Activated CD4-positive, CD25-positive, alpha-beta regulatory T cell treated with anti-CD3 and anti-CD28 coated beads, Interleukin-2, amount 50 U/mL, for 72 hours (primary cell): ENCODE measurements at regions not wholly inside any gene's neighbourhood (a gene's known extent, or its start where the extent isn't known, plus 50 kb on each side); places are given as distances from the start of the nearest gene placed in this dataset.
A peak's percentile ranks its signal among the peaks of the same experiment; 100 is the strongest.

Source experiments
- DNase-seq: peaks from one replicate; pipeline ENCODE4 v3.0.0; 2021

DNA sequence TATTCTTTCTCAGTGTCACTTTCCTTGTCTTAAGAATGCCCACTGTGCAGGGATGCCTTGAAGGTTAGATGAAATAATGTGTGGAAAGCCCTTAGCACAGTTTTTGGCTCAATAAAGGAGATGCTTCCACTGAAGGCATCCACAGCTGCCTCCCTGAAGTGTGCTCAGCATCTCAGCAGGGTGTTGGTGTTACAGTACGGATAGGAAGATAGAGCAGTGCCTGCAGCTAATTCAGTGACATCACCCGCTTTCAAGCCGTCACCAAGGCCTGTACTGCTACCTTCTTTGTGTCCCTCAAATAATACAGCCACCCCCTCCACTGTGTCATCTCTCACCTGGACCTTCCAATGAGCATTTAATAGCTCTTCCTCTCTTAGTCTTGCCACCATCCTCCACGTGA lies 59.0 kb downstream of the NDUFS5 start:
- no peak for DNase-seq

DNA sequence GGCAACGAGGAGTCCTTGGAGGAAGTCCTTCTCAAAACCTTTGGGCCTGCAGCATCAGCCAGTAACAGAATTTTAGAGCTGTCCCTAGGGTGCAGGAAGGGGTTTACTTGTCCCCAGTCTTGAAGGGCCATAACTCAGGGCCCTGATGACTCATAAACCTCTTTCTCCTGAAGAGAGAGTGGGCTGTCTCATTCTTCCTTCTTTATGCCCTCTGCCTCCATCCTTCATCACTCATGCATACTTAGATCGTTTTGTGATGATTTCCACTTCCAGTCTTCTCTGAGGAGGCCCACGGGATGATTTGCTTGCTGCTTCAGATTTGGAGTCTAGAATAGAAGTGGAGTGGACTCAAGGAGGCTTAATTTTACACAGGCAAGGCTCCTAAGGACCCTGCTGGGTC lies 60.2 kb downstream of the NDUFS5 start:
- no peak for DNase-seq

DNA sequence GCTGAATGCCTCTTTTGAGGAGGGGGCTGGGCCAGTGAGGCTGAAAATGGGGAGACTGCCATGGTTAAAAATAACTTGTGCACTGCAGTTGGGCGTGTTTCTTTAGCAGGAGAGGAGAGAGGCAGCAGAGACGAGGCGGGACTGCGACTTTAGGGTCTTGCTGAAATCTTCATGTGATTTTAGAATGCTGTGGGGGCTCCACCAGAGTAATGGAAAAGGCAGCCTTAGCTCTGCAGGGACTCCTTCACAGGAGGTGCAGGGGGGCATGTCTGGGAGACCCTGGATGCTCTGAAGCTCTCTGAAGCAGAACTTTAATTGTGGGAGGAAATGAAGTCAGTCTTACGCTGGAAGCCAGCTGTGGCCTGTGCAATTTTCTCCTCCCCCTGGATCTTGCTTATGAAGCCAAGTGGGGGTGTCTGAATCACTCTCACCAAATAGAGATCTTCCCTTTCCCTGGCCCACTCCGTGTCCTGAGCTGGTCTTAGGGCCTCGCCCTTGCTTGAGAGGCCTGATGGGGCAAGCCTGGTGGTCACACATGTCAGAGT lies 60.8 kb downstream of the NDUFS5 start:
- no peak for DNase-seq

DNA sequence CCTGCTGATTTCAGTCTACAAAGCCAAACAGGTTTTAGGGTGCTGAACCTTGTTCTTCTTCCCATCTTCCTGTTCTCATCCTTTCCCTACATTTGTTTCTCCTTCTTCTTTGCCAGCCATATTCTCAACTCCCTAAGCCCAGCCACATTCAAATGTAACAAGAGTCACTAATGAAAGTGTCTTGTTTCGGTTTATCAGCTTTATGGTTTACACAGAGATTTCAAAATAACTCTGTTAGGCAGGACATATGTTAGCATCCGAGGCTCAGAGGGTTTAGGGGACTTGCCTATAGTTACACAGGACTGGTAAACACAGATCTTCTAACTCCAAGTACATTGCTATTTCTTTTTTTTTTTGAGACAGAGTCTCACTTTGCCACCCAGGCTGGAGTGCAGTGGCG lies 61.3 kb downstream of the NDUFS5 start:
- DNase-seq: no peak

DNA sequence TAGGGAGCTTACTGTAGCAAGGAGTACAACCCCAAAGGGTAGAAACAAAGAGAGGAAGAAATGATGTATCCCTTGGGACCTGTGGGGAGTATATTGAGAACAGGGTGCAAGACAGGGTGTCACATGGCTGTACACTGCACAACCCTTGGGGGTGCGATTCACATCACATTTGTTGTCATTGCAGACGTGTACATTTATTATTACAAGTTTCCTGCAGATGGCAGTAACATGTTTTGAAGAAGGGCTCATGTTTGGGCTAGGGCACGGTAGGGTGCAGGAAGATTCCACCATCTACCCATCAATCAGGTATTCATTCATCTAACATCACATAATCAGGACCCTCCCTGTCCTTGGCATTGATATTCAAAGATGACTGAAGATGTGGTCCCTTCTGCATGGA lies 62.5 kb downstream of the NDUFS5 start:
- DNase-seq: no peak

DNA sequence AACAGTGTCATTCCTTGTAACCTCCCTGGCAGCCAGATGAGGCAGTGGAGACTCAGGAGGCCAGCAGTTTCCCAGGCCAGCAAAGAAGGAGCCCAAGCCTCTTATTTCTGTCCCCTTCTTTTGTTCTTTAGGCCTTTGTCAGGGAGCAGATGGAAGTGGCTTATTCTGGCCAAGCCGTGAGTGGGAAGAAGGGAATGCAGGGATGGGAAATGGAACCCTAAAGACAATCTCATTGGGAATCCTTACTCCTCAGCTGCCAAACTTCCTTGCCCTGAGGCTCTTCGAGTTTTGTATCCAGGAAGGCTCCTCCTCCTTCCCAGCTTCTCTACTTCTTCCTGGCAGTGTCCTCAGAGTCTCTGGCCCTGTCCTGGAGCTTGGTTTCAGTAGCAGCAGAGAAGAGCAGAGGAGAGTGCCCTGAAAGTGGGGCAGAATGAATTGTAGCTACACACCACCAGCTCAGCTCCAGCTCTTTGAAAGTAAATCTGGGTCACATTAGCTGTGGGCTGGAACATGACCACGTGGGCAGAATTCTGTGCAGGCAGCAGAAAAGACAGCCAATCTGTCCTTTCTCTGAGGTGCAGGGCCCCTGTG lies 63.9 kb downstream of the NDUFS5 start:
- DNase-seq: no peak

DNA sequence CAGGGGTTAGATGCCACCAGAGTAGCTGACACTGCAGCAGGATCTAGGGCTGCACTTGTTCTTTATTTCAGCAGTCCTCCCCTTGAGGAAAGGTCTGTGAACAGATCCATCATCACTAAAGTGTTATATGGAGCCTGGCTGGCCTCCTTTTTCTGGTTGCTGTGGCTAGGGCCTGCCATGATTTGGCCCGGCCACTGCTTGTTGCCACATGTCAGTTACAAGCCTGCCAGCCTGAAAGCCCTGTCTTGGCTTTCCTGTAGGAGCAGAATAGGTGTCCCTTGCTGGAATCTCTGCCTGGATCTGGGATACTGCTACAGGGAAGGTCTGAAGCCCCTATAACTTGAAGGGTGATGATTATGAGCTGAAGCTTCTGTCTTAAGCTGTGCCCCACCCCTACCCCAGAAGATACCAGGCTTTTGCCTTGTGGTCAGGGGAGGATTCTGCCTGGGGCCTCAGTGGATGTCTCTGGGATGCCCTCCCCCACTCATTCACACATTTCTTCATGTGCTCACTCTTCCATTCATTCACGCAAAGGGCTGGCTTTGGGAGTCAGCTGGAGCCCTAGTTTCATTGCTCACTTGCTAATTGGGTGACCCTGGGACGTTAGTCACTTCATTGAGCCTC lies 64.7 kb downstream of the NDUFS5 start:
- DNase-seq: no peak

DNA sequence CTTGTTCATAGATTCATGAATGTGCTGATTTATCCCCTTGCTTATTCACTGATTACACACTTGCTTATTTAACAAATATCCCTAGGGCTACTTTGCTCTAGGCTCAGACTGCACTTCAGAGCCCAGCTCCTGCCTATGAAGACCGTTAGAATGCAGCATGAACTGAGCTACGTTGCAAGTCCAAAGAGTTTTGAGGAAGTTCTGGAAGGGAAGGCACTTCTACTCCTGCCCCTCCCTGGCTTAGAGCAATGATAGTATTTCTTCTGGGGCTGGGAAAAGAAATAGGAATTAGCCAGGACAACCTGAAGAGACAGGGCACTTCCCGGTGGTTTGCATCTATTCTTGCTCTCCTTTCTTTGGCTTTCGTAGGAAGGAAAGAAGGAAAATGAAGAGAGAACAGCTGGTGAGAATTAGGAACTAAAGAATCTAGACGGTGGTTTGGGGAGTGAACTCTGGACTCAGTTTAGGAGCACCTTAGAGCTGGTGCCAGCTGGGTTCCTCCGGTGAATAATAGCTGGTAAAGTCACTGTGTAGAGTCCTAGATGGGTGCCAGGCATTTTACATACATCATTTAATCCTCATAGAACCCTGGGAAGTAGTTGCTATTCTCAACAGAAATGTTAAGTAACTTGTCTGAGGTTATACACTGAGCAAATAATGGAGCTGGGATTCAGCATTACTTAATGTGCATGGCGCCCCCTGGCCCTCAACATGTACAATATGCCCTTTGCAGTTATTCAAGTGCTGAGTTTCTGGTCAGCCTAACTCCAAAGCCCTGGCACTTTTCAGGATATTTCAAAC lies 65.9 kb downstream of the NDUFS5 start:
- DNase-seq: peak; percentile 47

DNA sequence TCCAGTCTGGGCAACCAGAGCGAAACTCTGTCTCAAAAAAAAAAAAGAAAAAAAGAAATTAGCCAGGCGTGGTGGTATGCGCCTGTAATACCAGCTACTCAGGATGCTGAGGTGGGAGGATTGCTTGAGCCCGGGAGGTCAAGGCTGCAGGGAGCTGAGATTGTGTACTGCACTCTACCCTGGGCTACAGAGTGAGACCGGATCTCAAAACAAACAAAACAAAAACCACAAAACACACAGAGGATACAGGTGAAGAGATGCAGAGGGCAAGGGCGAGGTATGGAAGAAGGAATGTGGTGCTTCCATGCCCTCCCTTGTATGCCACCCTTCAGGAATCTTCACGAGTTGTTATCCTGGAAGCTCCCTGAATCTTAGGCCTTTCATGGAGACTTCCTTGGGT lies 68.5 kb downstream of the NDUFS5 start:
- DNase-seq: no peak

DNA sequence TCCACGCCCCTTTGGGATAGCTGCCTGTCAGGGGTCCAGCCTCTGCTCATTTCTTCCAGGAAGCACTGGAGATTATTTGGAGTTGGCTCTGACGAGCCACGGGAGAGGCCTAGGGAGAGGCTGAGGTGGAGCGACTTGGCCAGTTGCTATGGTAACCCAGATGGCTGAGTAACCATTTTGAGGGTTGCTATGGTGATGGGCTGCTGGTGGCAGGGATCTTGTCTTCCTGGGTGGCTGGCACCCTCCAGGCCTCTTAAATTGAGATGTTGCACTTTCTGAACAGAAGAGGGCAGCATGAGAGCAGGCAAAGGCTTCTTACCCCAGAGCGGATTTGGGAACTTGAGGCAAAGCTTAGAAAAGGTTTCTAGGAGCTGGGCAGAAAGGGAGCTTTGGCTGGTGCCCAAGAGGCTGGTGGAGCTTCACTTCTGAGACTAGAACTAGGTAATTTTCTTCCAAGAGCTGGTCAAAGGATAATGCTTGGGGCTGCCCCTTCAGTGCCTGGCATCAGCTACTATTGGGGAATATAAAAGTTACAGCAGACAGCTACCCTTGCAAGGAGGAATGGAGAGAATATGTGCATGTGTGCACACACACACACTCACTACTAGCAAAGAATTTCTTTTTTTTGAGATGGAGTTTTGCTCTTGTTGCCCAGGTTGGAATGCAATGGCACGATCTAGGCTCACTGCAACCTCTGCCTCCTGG lies 72.5 kb downstream of the NDUFS5 start:
- DNase-seq: peak; percentile 49

DNA sequence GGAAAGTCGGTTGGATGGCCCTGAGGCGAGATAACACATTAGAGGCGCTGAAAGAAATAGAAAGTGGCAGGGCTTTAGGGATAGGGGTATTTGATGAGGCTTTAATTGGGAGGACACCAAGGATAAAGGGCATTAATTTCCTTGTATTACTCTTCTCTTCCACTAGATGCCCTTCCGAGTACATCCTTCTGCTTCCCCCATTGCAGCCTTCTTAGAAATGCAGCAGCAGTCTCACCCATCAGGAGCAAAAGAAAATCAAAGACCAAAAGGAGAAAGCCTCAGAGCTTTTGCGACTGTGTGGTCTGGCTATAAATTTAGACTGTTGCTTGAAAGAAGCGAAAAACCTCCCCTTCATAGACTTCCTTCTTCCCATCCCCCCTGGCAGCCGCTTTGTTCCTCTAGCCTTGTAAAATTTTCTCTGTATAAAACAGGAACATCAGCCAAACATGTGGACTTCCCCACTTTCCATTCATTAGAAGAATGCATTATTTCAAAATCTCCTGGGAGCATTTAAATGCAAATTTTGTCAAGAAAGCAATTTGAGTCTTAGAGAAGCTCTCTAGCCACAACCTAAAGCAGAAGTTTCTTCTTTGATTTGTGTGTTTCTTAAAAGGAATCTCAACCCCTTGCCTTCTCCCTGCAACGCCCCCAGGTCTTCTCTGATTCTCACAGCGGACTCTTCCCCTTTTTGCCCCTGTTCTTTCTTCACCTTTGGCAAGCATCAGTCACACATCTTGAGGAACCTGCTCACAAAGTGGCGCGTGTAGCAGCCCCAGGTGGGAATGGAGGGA lies 76.6 kb downstream of the NDUFS5 start:
- peak; percentile 12 for DNase-seq

DNA sequence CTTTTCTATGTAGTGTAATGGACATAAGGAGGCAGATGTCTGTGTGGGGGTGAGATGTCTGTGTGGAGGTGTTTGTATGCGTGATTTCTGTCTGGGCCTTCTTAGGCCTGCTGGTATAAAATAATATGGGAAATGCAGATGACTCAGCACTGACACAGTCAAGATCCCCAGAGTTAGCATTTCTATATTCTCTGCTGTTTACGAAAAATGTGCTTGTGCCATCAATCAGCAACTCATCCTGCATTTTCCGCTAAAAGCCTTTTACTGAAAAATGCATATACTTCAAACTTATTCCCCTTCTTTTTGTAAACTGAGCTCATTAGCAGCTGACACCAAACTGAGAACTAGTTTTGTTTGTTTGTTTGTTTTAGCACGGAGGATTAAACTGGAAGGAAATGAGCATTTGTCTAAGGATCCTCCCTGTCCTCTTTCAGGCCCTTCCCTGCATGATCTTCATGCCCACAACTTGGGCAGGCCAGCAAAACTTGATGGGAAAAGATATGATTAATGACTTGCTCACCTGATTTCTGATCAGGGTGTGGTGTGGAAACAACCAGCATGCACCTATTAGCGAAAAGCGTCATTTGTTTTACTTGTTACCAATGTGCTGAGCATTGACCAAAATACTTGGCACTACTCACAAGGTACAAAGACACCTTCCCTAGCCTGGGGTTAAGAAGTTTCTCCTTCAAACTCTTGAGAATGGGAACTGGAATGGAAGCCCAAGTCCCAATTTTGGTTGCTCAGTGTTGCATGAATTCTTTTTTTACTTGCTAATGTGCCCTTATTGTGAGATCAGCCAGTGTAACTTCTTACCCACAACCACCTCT lies 77.4 kb downstream of the NDUFS5 start:
- no peak for DNase-seq

DNA sequence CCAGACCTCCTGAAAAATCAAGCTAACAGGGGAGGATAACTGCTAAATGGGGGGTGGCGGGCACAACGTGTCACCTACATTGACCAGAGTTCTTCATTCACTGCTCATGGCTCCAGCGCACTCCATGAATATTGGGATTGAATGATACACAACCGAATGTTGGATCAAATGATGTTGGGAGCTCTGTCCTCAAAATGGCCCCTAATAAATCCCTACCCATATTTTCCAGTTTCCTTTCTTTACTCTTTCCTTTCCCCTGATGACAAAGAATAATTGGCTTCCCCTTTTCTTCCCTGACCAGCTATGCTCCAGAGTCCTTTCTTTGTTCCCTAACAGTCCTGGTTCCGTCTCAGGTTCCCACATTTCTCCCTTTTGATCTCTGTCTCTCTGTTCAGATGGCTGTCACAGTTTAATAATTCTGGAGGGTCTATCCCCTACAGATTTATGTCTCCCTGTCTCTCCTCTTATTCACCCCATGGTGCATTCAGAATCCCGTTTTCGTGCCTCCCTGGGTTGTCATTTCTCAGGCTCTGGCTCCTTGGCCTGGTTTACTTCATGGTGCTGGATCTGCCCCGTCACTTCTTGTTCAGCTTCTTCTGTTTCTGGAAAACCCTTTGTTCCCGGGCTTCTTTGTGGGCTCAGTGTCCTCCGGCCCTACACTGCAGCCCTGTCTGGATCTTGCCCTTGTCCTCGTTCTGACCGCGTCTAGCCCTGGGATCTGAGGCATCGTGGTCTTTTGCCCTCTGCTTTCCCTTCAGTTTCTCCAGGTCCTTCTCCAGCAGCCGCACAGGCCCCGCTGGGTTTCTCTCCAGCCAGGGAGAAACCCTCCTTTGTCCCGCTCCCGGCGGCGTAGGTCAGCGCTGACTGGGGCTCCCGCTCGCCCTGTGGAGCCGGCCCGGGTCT lies 78.3 kb downstream of the NDUFS5 start:
- DNase-seq: no peak

DNA sequence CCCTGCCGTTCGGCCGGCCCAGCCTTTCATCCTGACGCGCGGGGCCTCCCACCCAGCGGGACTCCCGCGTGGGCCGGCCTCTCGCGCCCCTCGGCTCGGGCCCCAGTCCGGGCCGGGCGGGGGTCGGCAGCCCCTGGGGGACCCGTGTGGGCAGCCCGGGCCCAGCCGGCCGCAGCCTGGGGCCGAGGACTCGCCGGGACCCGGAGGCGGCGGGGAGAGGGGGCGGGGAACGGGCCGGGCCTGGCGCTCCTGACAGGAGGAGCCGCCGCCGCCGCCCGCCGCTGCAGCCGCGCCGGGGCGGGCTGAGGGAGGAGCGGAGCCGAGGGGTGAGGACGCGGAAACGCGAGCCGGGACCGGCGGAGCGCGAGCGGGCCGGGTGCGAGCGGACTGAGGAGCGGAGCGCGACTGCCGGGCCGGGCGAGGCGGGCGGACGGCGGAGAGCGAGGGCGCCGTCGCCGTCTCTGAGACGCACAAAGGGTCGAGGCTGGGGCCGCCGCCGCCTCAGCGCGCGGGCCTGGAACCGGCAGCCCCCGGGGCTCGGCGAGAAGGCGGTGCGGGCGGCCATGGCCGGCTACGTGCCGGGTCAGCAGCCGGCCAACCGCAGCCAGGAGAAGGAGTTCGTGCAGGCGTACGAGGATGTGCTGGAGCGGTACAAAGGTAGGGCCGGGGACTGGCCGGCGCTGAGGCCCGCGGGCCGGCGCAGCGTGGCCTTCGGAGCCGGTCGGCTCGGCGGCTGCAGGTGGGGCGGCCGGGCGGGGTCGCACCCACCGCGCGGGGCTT lies 79.1 kb downstream of the NDUFS5 start:
- DNase-seq: peak; percentile 67

DNA sequence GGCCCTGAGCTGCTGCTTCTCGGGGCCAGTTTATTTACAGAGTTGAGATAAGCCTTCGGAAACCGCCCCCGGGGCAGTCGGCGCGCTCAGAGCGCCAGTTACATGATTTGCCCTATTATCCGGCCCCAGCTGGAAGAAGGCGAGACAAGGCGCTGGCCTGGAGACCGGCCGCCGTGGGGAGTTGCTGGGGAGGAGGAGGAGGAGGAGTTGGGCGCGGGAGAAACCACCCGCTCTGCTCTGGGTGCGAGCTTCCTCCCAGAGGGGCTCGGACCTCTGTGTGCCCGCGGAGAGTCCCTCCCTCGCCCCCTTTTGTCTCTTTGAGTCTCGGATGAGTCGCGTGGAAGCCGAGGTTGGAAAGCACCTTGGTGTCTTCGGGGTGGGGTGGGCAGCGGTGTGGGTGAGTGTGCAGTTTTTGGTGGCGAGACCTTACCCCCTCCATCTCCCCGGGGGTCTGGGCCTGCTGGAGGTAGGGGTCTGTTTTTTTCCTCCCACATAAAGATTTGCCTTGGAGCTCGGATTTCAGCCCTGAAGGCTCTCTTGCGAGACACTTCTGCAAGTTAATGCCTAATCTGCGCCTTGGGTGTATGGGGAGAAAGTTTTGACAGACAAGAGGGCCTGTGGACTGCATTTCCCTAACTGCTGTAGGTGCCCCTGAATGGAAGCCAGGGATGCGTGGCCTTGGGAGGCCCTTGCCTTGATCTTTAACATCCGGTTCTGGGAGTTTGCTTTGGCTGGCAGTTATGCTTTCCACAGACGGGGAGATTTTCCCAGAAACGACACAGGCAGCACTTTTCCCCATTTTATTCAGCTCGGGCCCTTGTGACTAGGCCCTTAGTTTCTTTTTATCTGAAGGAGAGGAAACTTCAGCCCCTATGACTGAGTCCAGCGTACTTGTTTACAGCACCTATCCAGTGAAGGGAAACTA lies 80.0 kb downstream of the NDUFS5 start:
- peak; percentile 45 for DNase-seq

DNA sequence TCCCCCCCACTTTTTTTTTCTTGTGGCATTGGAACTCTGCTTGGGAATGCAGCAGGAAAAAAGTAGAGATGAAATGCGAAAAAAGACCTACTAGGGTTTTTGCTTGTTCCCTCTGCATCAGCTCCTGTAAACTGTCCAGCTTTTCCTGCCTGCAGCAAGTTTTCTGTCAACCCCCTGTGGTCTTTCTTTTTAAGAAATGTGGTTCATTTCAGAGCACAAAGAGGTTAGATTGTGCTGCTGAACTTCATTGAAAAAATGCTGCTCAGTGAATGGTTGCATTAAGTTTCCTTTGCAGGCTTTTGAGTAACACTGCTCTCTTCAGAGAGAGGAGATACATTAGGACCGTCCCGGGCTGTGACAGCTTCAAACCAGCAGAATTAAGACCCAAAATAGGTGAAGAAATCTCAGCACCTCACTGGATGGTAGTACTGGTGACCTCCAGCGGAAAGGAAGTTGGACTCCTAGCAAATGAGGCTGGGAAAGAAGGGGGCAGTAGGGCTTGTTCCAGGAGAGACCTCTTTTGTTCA lies 80.7 kb downstream of the NDUFS5 start:
- no peak for DNase-seq

DNA sequence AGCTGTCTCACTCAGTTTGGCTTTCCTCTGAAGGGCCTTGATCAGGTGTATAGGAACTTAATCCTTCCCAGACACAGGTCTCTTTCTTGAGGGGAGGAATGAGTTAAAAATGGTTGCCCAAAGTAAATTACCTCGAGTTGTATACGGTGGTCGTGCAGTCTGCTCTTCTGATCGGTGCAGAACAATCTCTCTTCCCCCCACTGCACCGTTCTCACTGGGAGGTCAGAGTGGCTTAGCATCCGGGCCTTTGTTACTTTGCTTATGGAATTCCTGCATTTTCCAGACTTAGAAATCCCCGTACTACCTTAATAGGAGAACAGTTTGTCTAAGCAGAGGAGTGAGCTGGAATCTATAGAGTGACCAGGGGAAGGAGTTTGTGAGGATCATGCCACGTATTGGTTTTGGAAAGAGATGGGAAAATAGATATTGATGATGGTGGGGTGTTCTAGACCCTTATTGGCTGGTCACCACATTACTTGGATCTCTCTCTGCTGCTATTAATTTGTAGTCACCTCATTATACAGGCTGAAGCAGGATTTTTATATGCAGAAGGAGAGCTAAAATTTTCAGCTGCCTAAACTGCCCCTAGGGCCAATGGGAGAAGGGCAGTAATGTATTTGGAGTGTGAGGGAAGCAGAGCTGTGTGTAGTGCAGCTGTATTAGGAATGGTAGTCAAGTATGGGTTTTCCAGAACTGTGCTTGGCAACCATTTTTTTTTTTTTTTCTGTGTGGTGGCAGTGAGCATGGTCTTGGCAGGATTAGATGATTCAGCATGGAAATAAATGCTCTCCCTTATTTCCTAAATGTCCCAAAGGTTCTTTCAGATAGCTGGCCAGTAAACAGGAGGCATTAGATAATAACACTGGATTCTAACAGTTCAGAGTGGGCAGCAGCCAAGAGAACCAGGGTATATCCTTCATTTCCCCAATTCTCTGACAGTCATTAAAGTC lies 81.5 kb downstream of the NDUFS5 start:
- no peak for DNase-seq
